Natural killer cell (primary cell): ENCODE measurements at regions not wholly inside any gene's neighbourhood (a gene's known extent, or its start where the extent isn't known, plus 50 kb on each side); places are given as distances from the start of the nearest gene placed in this dataset.
"Not testable (repeated sequence)": the region's sequence is repeated elsewhere in the genome, so short reads cannot be mapped to it uniquely, and the experiment has no call there.

ENCODE experiments used
- ATAC-seq, 3 donors: fragments of 150-1000 bp in 2 of 3; fragments of 200-7000 bp in 1 of 3; cut with Tn5 transposase; 1 replicate in 1 of 3; 2 replicates in 2 of 3; pipeline ENCODE4 v1.10.0; 2021; ENCODE audit warnings: mild to moderate bottlenecking in 2 of 3, moderate library complexity in 2 of 3
- DNase-seq, 2 donors: peaks; one replicate each; pipeline versions ENCODE4 v3.0.0 to v3.0.0-alpha.2; 2013 to 2021; ENCODE audit warnings: mixed read lengths in 1 of 2
- H3K27ac ChIP-seq: one replicate; pipeline ENCODE4 v1.5.1; 2013; ENCODE audit warnings: mild to moderate bottlenecking, low read length
- H3K27me3 ChIP-seq: one replicate; pipeline ENCODE4 v1.6.1; 2013; ENCODE audit warnings: low read length; ENCODE audit not compliant: control insufficient read depth, insufficient read depth
- H3K36me3 ChIP-seq: one replicate; pipeline ENCODE4 v1.6.1; 2013; ENCODE audit warnings: low read length; ENCODE audit not compliant: control insufficient read depth, insufficient read depth
- H3K4me1 ChIP-seq: one replicate; pipeline ENCODE4 v1.6.1; 2013; ENCODE audit warnings: low read length; ENCODE audit not compliant: control insufficient read depth, insufficient read depth
- H3K4me3 ChIP-seq: one replicate; pipeline ENCODE4 v1.5.1; 2013; ENCODE audit warnings: low read length
- H3K9me3 ChIP-seq: one replicate; pipeline ENCODE4 v1.6.1; 2013; ENCODE audit warnings: low read length; ENCODE audit not compliant: control insufficient read depth, insufficient read depth
- H3K27ac Mint-ChIP-seq, 2 donors: one replicate each; pipeline ENCODE4 v1.8.0; 2022; ENCODE audit warnings: mild to moderate bottlenecking in 2 of 2, mixed read lengths in 2 of 2, moderate library complexity in 1 of 2
- H3K27me3 Mint-ChIP-seq, 2 donors: one replicate each; pipeline ENCODE4 v1.8.0; 2022; ENCODE audit warnings: low read depth in 2 of 2, mixed read lengths in 2 of 2
- H3K36me3 Mint-ChIP-seq: one replicate; pipeline ENCODE4 v1.8.0; 2022; ENCODE audit warnings: mixed read lengths
- H3K4me1 Mint-ChIP-seq, 2 donors: one replicate each; pipeline ENCODE4 v1.8.0; 2022; ENCODE audit warnings: mixed read lengths in 2 of 2
- H3K4me3 Mint-ChIP-seq: one replicate; pipeline ENCODE4 v1.8.0; 2022; ENCODE audit warnings: mild to moderate bottlenecking, moderate library complexity, mixed read lengths
- H3K9me3 Mint-ChIP-seq, 2 donors: one replicate each; pipeline ENCODE4 v1.8.0; 2022; ENCODE audit warnings: mixed read lengths in 2 of 2
- CTCF ChIP-seq: fragments of 200-600 bp; IDR thresholded peaks from one replicate; pipeline ENCODE4 v1.8.0; 2022; ENCODE audit warnings: antibody characterized with exemption
- WGBS: methylation state at CpG from one replicate; pipeline ENCODE4 v1.1.7; 2013; ENCODE audit warnings: missing lambda C conversion rate; ENCODE audit not compliant: insufficient coverage; 5-methylcytosine and 5-hydroxymethylcytosine counted together
- intact Hi-C: fragments of 100-400 bp; cut with micrococcal nuclease; formaldehyde crosslinking; loops from one replicate; pipeline ENCODE4 v1.14.2; 2022

GRCh38 chr20:9011121-9011520 lies 57.8 kb upstream of the PLCB4 start:
- DNase-seq: no peak
- intact Hi-C loops: no loop called here
- ATAC-seq: no peak
- no peaks in the 10 kb centered on the region for H3K36me3 Mint-ChIP-seq
- H3K4me1 Mint-ChIP-seq: no peaks in the 10 kb centered on the region
- no peaks in the 10 kb centered on the region for H3K9me3 ChIP-seq
- no peak overlapping the region for H3K4me3 Mint-ChIP-seq
- no peak for TF ChIP-seq CTCF
- H3K4me3 ChIP-seq: no peak overlapping the region
- no peaks in the 10 kb centered on the region for H3K27me3 ChIP-seq
- peaks cover 0 to 6% of the 10 kb centered on the region in 2 donors for H3K9me3 Mint-ChIP-seq
- H3K27ac Mint-ChIP-seq: no peak overlapping the region
- no peak overlapping the region for H3K27ac ChIP-seq
- no peaks in the 10 kb centered on the region for H3K36me3 ChIP-seq
- 100% methylated on average over 1 of the region's 2 CpGs for WGBS
- H3K4me1 ChIP-seq: no peaks in the 10 kb centered on the region
- H3K27me3 Mint-ChIP-seq: no peaks in the 10 kb centered on the region

GRCh38 chr20:9015232-9015983 lies 53.5 kb upstream of the PLCB4 start:
- intact Hi-C loops, ATAC-seq, H3K4me1 Mint-ChIP-seq, H3K27me3 ChIP-seq, H3K9me3 ChIP-seq, H3K4me1 ChIP-seq, H3K27ac ChIP-seq, H3K36me3 ChIP-seq, H3K9me3 Mint-ChIP-seq, H3K4me3 ChIP-seq, H3K4me3 Mint-ChIP-seq, H3K27ac Mint-ChIP-seq, H3K27me3 Mint-ChIP-seq, DNase-seq, H3K36me3 Mint-ChIP-seq: not testable (repeated sequence)
- WGBS: 81% methylated on average over 3 of the region's 6 CpGs

- H3K27me3 Mint-ChIP-seq: peaks cover 3 to 4% of the 10 kb centered on the region in 2 donors
- TF ChIP-seq CTCF: no peak
- H3K4me3 ChIP-seq: no peak overlapping the region
- H3K27ac Mint-ChIP-seq: no peak overlapping the region
- no peaks in the 10 kb centered on the region for H3K9me3 ChIP-seq
- no peak overlapping the region for H3K27ac ChIP-seq
- 58% methylated on average over 1 of the region's 1 CpG for WGBS
- no peak for ATAC-seq
- no peaks in the 10 kb centered on the region for H3K9me3 Mint-ChIP-seq
- H3K36me3 ChIP-seq: no peaks in the 10 kb centered on the region
- H3K27me3 ChIP-seq: no peaks in the 10 kb centered on the region
- no peak for DNase-seq
- no peaks in the 10 kb centered on the region for H3K4me1 ChIP-seq
- H3K4me1 Mint-ChIP-seq: no peaks in the 10 kb centered on the region
- H3K4me3 Mint-ChIP-seq: no peak overlapping the region
- intact Hi-C loops: no loop called here
- no peaks in the 10 kb centered on the region for H3K36me3 Mint-ChIP-seq
Observed at GRCh38 chr20:9015984-9016324, 52.9 kb upstream of the PLCB4 start.

- no peaks in the 10 kb centered on the region for H3K4me1 Mint-ChIP-seq
Observed at GRCh38 chr20:9018346-9018745, 50.5 kb upstream of the PLCB4 start.

More at GRCh38 chr20:9018346-9018745, 50.5 kb upstream of the PLCB4 start:
- no peaks in the 10 kb centered on the region for H3K4me1 ChIP-seq
- Mint-ChIP-seq H3K36me3 (no peaks in the 10 kb centered on the region), H3K9me3 (no peaks in the 10 kb centered on the region), H3K27ac (no peak overlapping the region), H3K4me3 (no peak overlapping the region), H3K27me3 (peaks cover 3 to 9% of the 10 kb centered on the region in 2 donors)
- no peak overlapping the region for H3K27ac ChIP-seq
- H3K36me3 ChIP-seq: no peaks in the 10 kb centered on the region
- ATAC-seq: no peak
- intact Hi-C loops: no loop called here
- H3K4me3 ChIP-seq: no peak overlapping the region
- no peaks in the 10 kb centered on the region for H3K27me3 ChIP-seq
- WGBS: 94% methylated on average over 1 of the region's 1 CpG
- no peak for DNase-seq
- no peaks in the 10 kb centered on the region for H3K9me3 ChIP-seq
- TF ChIP-seq CTCF: no peak
